Spleen (tissue), 7 donors: ENCODE measurements at regions not wholly inside any gene's neighbourhood (a gene's known extent, or its start where the extent isn't known, plus 50 kb on each side); places are given as distances from the start of the nearest gene placed in this dataset.

Source experiments
- POLR2A ChIP-seq, 3 donors: fragments of 450-650 bp; IDR thresholded peaks; one replicate each; pipeline ENCODE4 v1.5.1; 2017; ENCODE audit warnings: antibody characterized with exemption in 3 of 3, mild to moderate bottlenecking in 1 of 3
- TF ChIP-seq, protein P1 (sequence below), 11 experiments: fragments of 200-600 bp in 7 of 11; fragments of 450-650 bp in 4 of 11; sonication (generic) in 4 of 11; IDR thresholded peaks in 8 of 11; conservative IDR thresholded peaks in 3 of 11; 1 replicate in 7 of 11; 2 replicates in 4 of 11; pipeline versions ENCODE4 v1.4.0 to v1.8.0; 2016 to 2021; ENCODE audit warnings: antibody characterized with exemption in 11 of 11, inconsistent platforms in 4 of 11, mild to moderate bottlenecking in 1 of 11
- donor health status: DM: no; HTN: no; CAD: no; lungs with moderate emphysema.
- donor health status: DM: no; HTN: no; CAD: no.
- donor health status: DM: no; HTN: no; CAD: no.

DNA sequence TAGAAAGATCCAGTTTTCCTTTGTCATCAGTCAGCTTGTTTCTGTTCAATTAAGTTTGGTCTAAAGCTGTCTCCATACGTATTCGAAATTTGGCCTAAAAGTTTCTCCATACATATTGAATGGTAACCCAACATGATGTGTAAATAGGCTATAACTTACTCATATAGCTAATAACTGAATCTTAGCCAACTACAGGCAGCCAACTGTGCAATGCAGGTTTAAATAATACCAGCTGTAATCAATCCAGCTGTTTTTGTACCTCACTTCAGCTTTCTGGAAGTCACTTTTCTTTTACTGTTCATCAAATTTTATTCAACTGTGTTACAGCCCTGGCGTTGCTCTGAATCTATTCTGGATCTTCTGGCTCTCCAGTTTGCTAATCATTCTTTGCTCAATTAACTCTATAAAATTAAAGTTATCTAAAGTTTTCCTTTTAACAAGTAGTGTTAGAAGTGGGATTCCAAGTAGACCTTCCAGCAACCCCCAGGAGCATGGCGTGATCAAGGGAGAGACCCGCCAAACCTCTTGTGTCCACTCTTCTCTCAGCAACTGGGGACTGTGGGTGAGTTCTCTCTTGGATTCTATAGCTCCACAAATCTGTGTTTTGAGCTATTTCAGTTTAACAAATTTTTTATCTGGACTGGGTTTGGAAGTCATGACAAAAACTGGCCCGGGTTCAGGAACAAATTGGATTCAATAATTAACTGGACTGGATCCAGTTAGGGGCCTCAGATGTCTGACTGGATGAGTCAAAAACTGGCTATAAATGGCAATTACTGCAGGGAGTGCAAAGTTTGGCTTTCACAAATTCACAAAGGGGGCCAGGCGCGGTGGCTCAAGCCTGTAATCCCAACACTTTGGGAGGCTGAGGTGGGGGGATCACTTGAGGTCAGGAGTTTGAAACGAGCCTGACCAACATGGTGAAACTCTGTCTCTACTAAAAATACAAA is 329.7 kb upstream of the ST6GAL2 start:
- TF ChIP-seq POLR2A (IDR thresholded peaks at IDR 0.05), result no peak
- TF ChIP-seq, protein P1, sequence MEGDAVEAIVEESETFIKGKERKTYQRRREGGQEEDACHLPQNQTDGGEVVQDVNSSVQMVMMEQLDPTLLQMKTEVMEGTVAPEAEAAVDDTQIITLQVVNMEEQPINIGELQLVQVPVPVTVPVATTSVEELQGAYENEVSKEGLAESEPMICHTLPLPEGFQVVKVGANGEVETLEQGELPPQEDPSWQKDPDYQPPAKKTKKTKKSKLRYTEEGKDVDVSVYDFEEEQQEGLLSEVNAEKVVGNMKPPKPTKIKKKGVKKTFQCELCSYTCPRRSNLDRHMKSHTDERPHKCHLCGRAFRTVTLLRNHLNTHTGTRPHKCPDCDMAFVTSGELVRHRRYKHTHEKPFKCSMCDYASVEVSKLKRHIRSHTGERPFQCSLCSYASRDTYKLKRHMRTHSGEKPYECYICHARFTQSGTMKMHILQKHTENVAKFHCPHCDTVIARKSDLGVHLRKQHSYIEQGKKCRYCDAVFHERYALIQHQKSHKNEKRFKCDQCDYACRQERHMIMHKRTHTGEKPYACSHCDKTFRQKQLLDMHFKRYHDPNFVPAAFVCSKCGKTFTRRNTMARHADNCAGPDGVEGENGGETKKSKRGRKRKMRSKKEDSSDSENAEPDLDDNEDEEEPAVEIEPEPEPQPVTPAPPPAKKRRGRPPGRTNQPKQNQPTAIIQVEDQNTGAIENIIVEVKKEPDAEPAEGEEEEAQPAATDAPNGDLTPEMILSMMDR (IDR thresholded peaks at IDR 0.05 in 8 of 11, conservative IDR thresholded peaks at IDR 0.05 in 3 of 11), result no peak
